Activated naive CD4-positive, alpha-beta T cell treated with anti-CD3 and anti-CD28 coated beads, Interleukin-2, amount 10 ng/mL, durations not matched to agents 7 days and 5 days (primary cell): ENCODE measurements at regions not wholly inside any gene's neighbourhood (a gene's known extent, or its start where the extent isn't known, plus 50 kb on each side); places are given as distances from the start of the nearest gene placed in this dataset.

Experiments
- CTCF ChIA-PET: fragments of 350-600 bp; sonication (Branson Sonifier 250); formaldehyde crosslinking; loops from one replicate; lab custom pipeline; 2021; ENCODE audit warnings: antibody characterized with exemption; lab: Charles Lee
- DNase-seq: peaks from one replicate; pipeline ENCODE4 v3.0.0-alpha.2; 2020
- H3K27ac Mint-ChIP-seq: one replicate; pipeline ENCODE4 v1.8.0; 2021; ENCODE audit warnings: mild to moderate bottlenecking, moderate library complexity, mixed read lengths
- H3K27me3 Mint-ChIP-seq: one replicate; pipeline ENCODE4 v1.8.0; 2021; ENCODE audit warnings: mild to moderate bottlenecking, mixed read lengths
- H3K36me3 Mint-ChIP-seq: one replicate; pipeline ENCODE4 v1.8.0; 2021; ENCODE audit warnings: mixed read lengths
- H3K4me1 Mint-ChIP-seq: one replicate; pipeline ENCODE4 v1.8.0; 2021; ENCODE audit warnings: mixed read lengths
- H3K4me3 Mint-ChIP-seq: one replicate; pipeline ENCODE4 v1.8.0; 2021; ENCODE audit warnings: mild to moderate bottlenecking, moderate library complexity, mixed read lengths
- H3K9me3 Mint-ChIP-seq: one replicate; pipeline ENCODE4 v1.8.0; 2021; ENCODE audit warnings: mixed read lengths

DNA sequence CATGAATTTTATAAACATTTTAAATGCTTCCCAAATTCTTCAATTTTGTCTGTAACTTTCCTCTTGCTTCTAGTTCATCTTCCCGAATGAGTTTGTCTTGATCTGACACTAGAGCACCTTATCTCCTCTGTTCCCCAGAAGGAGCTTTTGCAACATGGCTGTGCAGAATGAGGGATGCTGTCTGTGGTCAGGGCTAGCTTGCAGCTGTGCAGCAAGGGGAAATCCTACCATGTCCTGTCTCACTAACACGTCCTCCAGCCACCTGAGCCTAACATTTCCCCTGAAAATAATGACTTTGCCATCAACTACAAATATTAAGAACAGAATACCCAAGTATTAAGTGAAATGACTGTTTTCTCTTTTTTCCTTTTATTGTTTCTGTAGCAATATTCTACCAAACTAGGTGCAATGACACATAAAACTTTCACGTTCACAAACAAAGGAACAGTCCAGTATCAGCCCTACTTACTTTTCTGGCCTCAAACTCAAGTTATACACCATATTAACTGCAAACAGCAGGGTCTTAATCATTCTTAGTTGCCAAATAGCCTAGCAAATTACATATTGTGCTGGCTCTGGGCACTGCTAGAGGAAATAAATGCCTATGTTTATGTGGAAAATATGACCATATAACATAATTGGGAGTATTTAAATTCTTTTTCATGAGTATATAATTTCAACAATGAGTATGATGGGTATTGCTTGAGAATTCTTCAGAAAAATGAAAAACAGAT is 423.3 kb downstream of the CMPK2 start:
- no peak overlapping the region for H3K4me3 Mint-ChIP-seq
- no peak for DNase-seq

GRCh38 chr2:6443061-6443823 is 422.5 kb downstream of the CMPK2 start:
- no peak for DNase-seq
- no peaks in the 10 kb centered on the region for H3K36me3 Mint-ChIP-seq
- no peaks in the 10 kb centered on the region for H3K9me3 Mint-ChIP-seq
- CTCF ChIA-PET: no interaction called here
- H3K27me3 Mint-ChIP-seq: no peaks in the 10 kb centered on the region
- H3K4me3 Mint-ChIP-seq: no peak overlapping the region
- H3K27ac Mint-ChIP-seq: no peak overlapping the region
- H3K4me1 Mint-ChIP-seq: no peaks in the 10 kb centered on the region

More for the DNA sequence above, 423.3 kb downstream of the CMPK2 start:
- no peaks in the 10 kb centered on the region for H3K36me3 Mint-ChIP-seq
- H3K27ac Mint-ChIP-seq: no peak overlapping the region
- H3K27me3 Mint-ChIP-seq: no peaks in the 10 kb centered on the region
- H3K9me3 Mint-ChIP-seq: no peaks in the 10 kb centered on the region
- no peaks in the 10 kb centered on the region for H3K4me1 Mint-ChIP-seq
- CTCF ChIA-PET: no interaction called here

DNA sequence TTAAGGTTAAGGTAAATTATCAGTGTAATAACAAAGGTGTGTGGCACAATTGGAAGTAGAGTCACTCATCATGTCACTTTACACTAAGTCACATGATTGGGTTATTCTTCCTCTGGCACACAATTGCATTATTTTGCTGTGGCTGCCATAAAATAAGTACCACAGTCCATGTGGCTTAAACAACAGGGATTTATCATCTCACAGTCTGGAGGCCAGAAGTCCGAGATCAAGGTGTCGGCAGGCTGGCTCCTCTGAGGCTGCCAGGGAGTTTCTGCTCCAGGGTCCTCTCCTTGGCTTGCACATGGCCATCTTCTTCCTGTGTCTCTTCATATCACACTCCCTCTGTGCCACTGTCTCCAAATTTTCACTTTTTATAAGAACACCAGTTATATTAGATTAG is 421.2 kb downstream of the CMPK2 start:
- DNase-seq: no peak
- H3K9me3 Mint-ChIP-seq: no peaks in the 10 kb centered on the region
- no peaks in the 10 kb centered on the region for H3K4me1 Mint-ChIP-seq
- H3K4me3 Mint-ChIP-seq: no peak overlapping the region
- no peaks in the 10 kb centered on the region for H3K36me3 Mint-ChIP-seq
- CTCF ChIA-PET: no interaction called here
- no peak overlapping the region for H3K27ac Mint-ChIP-seq
- H3K27me3 Mint-ChIP-seq: no peaks in the 10 kb centered on the region

- CTCF ChIA-PET: no interaction called here
- DNase-seq: no peak
- no peaks in the 10 kb centered on the region for H3K36me3 Mint-ChIP-seq
- H3K4me1 Mint-ChIP-seq: no peaks in the 10 kb centered on the region
- no peak overlapping the region for H3K4me3 Mint-ChIP-seq
- H3K9me3 Mint-ChIP-seq: no peaks in the 10 kb centered on the region
- no peaks in the 10 kb centered on the region for H3K27me3 Mint-ChIP-seq
- H3K27ac Mint-ChIP-seq: no peak overlapping the region
Measured at GRCh38 chr2:6445156-6445555, 420.6 kb downstream of the CMPK2 start.

- H3K36me3 Mint-ChIP-seq: no peaks in the 10 kb centered on the region
- H3K27ac Mint-ChIP-seq: no peak overlapping the region
- H3K9me3 Mint-ChIP-seq: no peaks in the 10 kb centered on the region
- DNase-seq: no peak
- no peaks in the 10 kb centered on the region for H3K27me3 Mint-ChIP-seq
- CTCF ChIA-PET: no interaction called here
- no peak overlapping the region for H3K4me3 Mint-ChIP-seq
- H3K4me1 Mint-ChIP-seq: no peaks in the 10 kb centered on the region
Measured at GRCh38 chr2:6446938-6447608, 418.6 kb downstream of the CMPK2 start.

GRCh38 chr2:6448893-6449292 is 416.8 kb downstream of the CMPK2 start:
- no peaks in the 10 kb centered on the region for H3K9me3 Mint-ChIP-seq
- H3K4me3 Mint-ChIP-seq: no peak overlapping the region
- H3K27me3 Mint-ChIP-seq: no peaks in the 10 kb centered on the region
- no peaks in the 10 kb centered on the region for H3K36me3 Mint-ChIP-seq
- H3K4me1 Mint-ChIP-seq: no peaks in the 10 kb centered on the region
- no peak overlapping the region for H3K27ac Mint-ChIP-seq
- DNase-seq: no peak
- CTCF ChIA-PET: no interaction called here

- CTCF ChIA-PET: no interaction called here
- no peak overlapping the region for H3K27ac Mint-ChIP-seq
- H3K9me3 Mint-ChIP-seq: no peaks in the 10 kb centered on the region
- no peak for DNase-seq
- H3K4me3 Mint-ChIP-seq: no peak overlapping the region
- H3K4me1 Mint-ChIP-seq: no peaks in the 10 kb centered on the region
- H3K27me3 Mint-ChIP-seq: no peaks in the 10 kb centered on the region
- no peaks in the 10 kb centered on the region for H3K36me3 Mint-ChIP-seq
Measured at GRCh38 chr2:6449343-6449742, 416.4 kb downstream of the CMPK2 start.

- Mint-ChIP-seq H3K36me3 (no peaks in the 10 kb centered on the region), H3K4me1 (no peaks in the 10 kb centered on the region), H3K9me3 (no peaks in the 10 kb centered on the region), H3K27me3 (no peaks in the 10 kb centered on the region), H3K4me3 (no peak overlapping the region), H3K27ac (no peak overlapping the region)
- no peak for DNase-seq
- CTCF ChIA-PET: no interaction called here
Measured at GRCh38 chr2:6452702-6453481, 412.8 kb downstream of the CMPK2 start.

DNA sequence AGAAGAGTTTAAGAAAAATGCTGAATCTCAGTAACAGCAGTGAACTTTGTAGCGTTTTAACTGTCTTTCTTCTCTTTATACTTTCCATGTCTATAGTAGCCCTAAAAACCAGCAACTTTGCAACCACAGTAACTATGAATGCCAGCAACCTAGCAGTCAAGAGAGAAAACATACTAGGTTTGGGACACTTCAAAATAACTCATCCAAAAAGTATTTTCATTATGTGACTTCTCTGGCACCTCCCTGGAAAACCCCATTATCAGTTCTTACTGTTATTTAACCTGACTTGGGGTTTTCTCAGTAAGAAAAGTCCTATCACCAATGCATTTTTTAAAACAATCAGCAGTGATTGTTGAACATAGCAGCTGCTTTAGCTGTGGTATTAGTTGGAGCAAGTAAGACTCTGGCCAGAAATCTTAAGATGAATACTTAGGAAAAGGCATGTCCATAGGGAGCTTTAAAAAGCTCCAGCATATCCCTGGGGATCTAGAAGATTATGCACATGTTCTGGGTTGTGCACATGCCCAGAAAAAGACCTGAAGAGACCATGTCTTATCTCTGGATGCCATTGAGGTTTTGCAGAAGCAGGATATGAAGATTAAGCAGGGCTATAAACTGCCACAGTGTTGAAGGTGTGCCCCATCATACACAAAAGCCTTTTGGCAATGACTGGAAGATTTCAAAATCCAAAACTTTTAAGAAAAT is 411.3 kb downstream of the CMPK2 start:
- H3K9me3 Mint-ChIP-seq: no peaks in the 10 kb centered on the region
- no peaks in the 10 kb centered on the region for H3K36me3 Mint-ChIP-seq
- H3K27me3 Mint-ChIP-seq: no peaks in the 10 kb centered on the region
- H3K4me1 Mint-ChIP-seq: no peaks in the 10 kb centered on the region
- no peak overlapping the region for H3K27ac Mint-ChIP-seq
- DNase-seq: no peak
- H3K4me3 Mint-ChIP-seq: no peak overlapping the region
- CTCF ChIA-PET: no interaction called here

DNA sequence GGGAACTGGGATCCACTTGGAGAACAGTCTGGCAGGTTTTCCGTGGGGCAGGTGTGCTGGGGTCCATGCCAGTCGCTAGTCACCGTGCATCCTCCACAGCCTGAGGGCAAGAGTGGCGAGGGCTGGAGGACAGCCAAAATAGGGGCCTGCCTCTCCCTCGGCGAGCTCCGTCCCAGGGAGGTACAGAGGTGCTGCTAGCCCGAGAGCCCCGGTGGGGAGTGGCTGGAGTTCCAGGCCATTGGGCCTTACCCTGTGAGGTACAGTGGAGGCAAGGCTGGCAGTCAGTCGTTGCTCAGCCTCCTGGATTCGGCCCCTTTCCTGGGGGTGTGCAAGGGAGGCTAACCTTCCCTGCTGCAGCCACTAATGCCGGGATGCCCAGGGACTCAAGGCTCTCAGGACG is 406.6 kb downstream of the CMPK2 start:
- no peaks in the 10 kb centered on the region for H3K27me3 Mint-ChIP-seq
- H3K9me3 Mint-ChIP-seq: peaks cover 4% of the 10 kb centered on the region
- no peak for DNase-seq
- H3K4me1 Mint-ChIP-seq: no peaks in the 10 kb centered on the region
- H3K36me3 Mint-ChIP-seq: no peaks in the 10 kb centered on the region
- H3K27ac Mint-ChIP-seq: no peak overlapping the region
- CTCF ChIA-PET: no interaction called here
- H3K4me3 Mint-ChIP-seq: no peak overlapping the region

- Mint-ChIP-seq H3K27ac (no peak overlapping the region), H3K36me3 (no peaks in the 10 kb centered on the region), H3K4me1 (no peaks in the 10 kb centered on the region), H3K4me3 (no peak overlapping the region), H3K27me3 (no peaks in the 10 kb centered on the region), H3K9me3 (peaks cover 2% of the 10 kb centered on the region)
- DNase-seq: no peak
- CTCF ChIA-PET: no interaction called here
Measured at GRCh38 chr2:6470518-6470917, 395.2 kb downstream of the CMPK2 start.

GRCh38 chr2:6471419-6471818 is 394.3 kb downstream of the CMPK2 start:
- no peak overlapping the region for H3K27ac Mint-ChIP-seq
- no peaks in the 10 kb centered on the region for H3K4me1 Mint-ChIP-seq
- peaks cover 1% of the 10 kb centered on the region for H3K27me3 Mint-ChIP-seq
- CTCF ChIA-PET: no interaction called here
- H3K4me3 Mint-ChIP-seq: no peak overlapping the region
- peaks cover 2% of the 10 kb centered on the region for H3K9me3 Mint-ChIP-seq
- DNase-seq: no peak
- H3K36me3 Mint-ChIP-seq: no peaks in the 10 kb centered on the region

GRCh38 chr2:6474161-6475140 is 391.3 kb downstream of the CMPK2 start:
- CTCF ChIA-PET: no interaction called here
- no peaks in the 10 kb centered on the region for H3K36me3 Mint-ChIP-seq
- no peaks in the 10 kb centered on the region for H3K4me1 Mint-ChIP-seq
- peaks cover 5% of the 10 kb centered on the region for H3K27me3 Mint-ChIP-seq
- no peak overlapping the region for H3K4me3 Mint-ChIP-seq
- H3K9me3 Mint-ChIP-seq: no peaks in the 10 kb centered on the region
- no peak overlapping the region for H3K27ac Mint-ChIP-seq
- DNase-seq: no peak
